ENCODE measurements at regions not wholly inside any gene's neighbourhood (a gene's known extent, or its start where the extent isn't known, plus 50 kb on each side); places are given as distances from the start of the nearest gene placed in this dataset.
A peak's percentile ranks its signal among the peaks of the same experiment; 100 is the strongest.

- DNase-seq = peak; percentile 82
Observed at GRCh38 chr3:113141543-113141942, 69.8 kb upstream of the BOC start.

- DNase-seq = no peak
Observed at GRCh38 chr3:113142476-113142875, 68.9 kb upstream of the BOC start.

DNA sequence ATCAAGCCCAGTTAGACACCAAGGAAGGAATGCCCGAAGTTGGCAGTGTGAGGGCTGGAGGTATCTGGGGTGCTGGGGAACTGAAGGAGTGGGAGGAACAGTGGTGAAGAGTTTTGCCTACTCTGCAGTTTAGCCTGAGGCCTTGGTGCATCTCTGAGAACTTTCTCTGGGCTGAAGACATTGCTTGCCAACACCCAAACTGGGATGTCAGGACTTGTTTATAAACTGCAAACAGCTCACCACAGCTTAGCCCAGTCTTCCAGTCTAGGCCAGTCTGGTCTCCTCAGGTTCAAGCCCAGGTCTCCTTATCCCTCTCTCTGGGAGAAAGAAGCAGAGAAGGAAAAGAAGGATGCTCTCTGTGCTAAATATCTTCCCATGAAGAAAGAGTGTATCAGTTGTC is 68.0 kb upstream of the BOC start:
- no peak for DNase-seq

DNA sequence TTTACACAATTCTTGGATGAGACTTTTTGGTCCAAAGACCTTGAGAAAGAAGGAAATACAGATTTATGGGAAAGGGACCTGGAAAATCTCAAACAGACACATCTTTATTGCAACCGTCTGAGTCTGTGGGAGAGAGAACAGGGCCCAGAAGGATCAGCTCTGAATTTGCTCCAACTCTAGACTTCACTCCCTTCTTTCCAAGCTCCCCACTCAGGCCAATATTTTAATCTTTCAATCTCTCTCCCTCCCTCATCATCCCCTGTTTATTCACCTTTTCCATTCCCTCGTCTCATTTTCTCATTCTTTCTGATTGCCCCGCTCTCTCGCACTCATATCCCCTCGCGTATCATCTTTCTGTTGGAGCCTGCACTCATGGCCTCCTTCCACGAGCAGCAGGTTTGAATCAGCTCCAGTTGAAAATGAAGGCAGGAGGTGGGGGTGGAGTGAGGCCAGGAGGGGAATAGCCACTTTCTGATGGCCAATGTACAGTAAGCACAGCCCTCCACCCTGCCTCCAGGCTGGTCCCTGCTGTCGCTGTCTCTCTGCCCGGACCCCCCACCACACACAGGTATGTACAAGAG is 63.6 kb upstream of the BOC start:
- DNase-seq = no peak

DNA sequence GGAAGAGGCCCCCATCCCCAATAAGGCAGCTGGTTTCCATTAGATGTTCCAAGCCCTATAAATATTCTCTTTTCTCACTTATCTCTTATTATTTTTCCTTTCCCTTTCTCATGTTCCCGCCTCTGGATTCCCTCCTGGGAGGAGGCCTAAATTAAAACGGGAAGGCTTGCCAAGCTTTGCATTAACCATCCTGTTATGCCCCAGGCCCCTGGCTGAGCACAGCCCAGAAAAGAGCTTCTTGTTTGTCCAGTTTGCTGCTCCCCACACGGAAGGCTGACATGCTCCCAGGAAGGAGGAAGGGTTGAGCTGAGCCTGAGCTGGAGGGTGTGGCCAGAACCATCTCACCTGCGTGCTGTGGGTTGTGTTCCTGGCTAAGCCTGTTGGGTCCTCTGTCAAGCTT is 63.1 kb upstream of the BOC start:
- DNase-seq = peak; percentile 53

- DNase-seq = no peak
Observed at GRCh38 chr3:113150250-113150649, 61.1 kb upstream of the BOC start.

DNA sequence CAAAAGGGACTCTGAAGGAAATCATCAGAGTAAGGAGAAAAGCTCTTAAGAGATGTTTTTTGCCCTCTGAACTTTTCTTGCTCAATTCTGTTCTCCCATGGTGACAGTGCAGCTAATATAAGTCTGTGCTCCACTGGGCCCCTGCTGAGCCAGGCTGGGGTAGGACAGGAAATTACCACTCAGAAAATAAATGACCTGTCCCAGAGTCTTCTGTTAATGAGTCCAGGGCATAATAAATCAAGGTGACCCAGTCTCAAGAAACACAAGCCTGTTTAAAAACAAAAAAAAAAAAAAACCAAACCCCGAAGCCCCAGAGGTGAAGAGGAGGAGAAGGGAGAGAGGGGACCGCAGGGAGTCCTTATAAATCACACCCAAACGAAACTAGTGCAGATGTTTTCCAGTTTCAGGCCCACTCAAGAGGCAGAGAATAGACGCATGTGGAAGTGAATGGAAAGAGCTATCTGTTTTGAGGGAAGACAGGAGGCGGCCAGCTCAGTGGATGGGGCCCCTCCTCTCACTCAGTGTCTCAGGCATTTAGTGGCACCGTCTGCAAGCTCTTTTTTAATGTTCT is 59.8 kb upstream of the BOC start:
- no peak for DNase-seq

- no peak for DNase-seq
Observed at GRCh38 chr3:113152849-113153248, 58.5 kb upstream of the BOC start.

GRCh38 chr3:113153499-113154107 is 57.8 kb upstream of the BOC start:
- DNase-seq = no peak

GRCh38 chr3:113156816-113157333 is 54.5 kb upstream of the BOC start:
- DNase-seq = no peak

- no peak for DNase-seq
Observed at GRCh38 chr3:113157408-113158030, 53.8 kb upstream of the BOC start.

- no peak for DNase-seq
Observed at GRCh38 chr3:113158171-113158570, 53.2 kb upstream of the BOC start.

Data from NCI-H1048 (cell line).